Pancreas (tissue), 10 donors: ENCODE measurements at regions not wholly inside any gene's neighbourhood (a gene's known extent, or its start where the extent isn't known, plus 50 kb on each side); places are given as distances from the start of the nearest gene placed in this dataset.
"Not testable (repeated sequence)": the region's sequence is repeated elsewhere in the genome, so short reads cannot be mapped to it uniquely, and the experiment has no call there.

ENCODE experiments used
- ATAC-seq, 4 donors: fragments of 200-7000 bp; cut with Tn5 transposase; one replicate each; pipeline versions ENCODE4 v1.8.0 to v1.9.1; 2020; ENCODE audit warnings: mild to moderate bottlenecking in 4 of 4, moderate library complexity in 4 of 4
- DNase-seq, 6 donors: peaks; one replicate each; pipeline ENCODE4 v3.0.0-alpha.2; 2020
- FAIRE-seq: peaks from 2 replicates; lab custom pipeline; 2012; peaks lifted over from hg19 to GRCh38; lab: Jason Lieb, UNC
- H3K27ac ChIP-seq, 4 donors: fragments of 200-600 bp; sonication (generic); 1 replicate in 3 of 4; 2 replicates in 1 of 4; pipeline versions ENCODE4 v1.5.0 to v1.8.0; 2020
- H3K27me3 ChIP-seq, 4 donors: fragments of 200-600 bp; one replicate each; pipeline ENCODE4 v1.8.0; 2021
- H3K36me3 ChIP-seq, 3 donors: fragments of 200-600 bp; sonication (generic) in 1 of 3; one replicate each; pipeline versions ENCODE4 v1.5.0 to v1.8.0; 2020 to 2021
- H3K4me1 ChIP-seq, 3 donors: fragments of 200-600 bp; one replicate each; pipeline ENCODE4 v1.8.0; 2021
- H3K4me3 ChIP-seq, 4 donors: fragments of 200-600 bp; sonication (generic) in 2 of 4; one replicate each; pipeline versions ENCODE4 v1.5.0 to v1.8.0; 2020 to 2021
- H3K9me3 ChIP-seq, 4 donors: fragments of 200-600 bp; one replicate each; pipeline ENCODE4 v1.8.0; 2021
- WGBS, 2 donors: extraction: QIAGEN DNeasy Blood & Tissue Kit; methylation state at CpG; one replicate each; pipeline ENCODE4 v1.1.7; 2013; 5-methylcytosine and 5-hydroxymethylcytosine counted together
- intact Hi-C, 3 donors: fragments of 100-400 bp; cut with DNase I; formaldehyde crosslinking; loops; one replicate each; pipeline versions ENCODE4 v1.11.1 to v1.14.2; 2022
- TF ChIP-seq, protein P1 (sequence below), 4 donors: fragments of 200-600 bp; sonication (generic) in 3 of 4; IDR thresholded peaks; one replicate each; pipeline versions ENCODE4 v1.5.0 to v1.8.0; 2021; ENCODE audit warnings: antibody characterized with exemption in 4 of 4
- donor health status: healthy with polysubstance abuse.
- donor health status: DM: no; HTN: no; CAD: no; lungs with moderate emphysema.
- donor health status: DM: no; HTN: no; CAD: no.
- donor health status: control.
- donor health status: control.
- donor health status: Bipolar disorder and iron deficiency.
- donor health status: DM: yes; HTN: yes; CAD: no.
- donor health status: DM: no; HTN: no; CAD: no.
- donor health status: DM: no; HTN: no; CAD: no.
- donor health status: DM: yes; HTN: yes; CAD: no.

DNA sequence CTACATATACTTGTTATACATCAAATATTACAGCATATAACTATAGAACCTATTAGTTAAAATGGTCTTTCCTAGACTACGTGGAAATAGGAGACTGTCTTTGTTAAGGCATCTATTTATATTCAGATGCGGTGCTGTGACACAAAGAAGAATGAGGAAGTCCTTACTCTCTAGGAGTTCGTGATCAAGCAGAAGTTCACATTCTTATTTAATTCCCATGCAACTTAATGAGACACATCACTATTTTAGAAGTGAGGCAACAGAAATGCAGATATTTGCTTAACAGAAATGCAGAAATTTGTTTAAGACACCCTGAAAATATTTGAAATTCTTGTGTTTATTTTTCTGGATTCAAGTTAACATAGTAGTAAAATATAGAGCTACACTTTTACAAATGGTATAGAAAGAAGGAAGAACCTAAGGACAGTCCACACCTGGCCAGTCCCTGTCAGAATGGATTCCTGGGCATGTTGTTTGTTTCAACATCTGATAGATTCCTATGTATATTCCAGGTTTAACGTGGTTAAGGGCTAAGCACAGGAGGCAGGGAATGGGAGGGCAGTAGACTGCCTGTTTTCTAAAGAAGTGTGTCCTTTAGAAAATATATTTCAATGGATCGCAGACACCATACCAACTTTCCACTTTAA lies 70.6 kb upstream of the NXPH1 start:
- no peak for ATAC-seq
- intact Hi-C loops: no loop called here
- WGBS, 2 donors: 44 to 47% methylated on average over 5 of the region's 5 CpGs
- Histone ChIP-seq H3K4me1 (no peaks in the 10 kb centered on the region), H3K36me3 (no peaks in the 10 kb centered on the region), H3K9me3 (no peaks in the 10 kb centered on the region), H3K27me3 (no peaks in the 10 kb centered on the region), H3K27ac (no peak overlapping the region), H3K4me3 (no peak overlapping the region)
- FAIRE-seq: no peak
- TF ChIP-seq, protein P1, sequence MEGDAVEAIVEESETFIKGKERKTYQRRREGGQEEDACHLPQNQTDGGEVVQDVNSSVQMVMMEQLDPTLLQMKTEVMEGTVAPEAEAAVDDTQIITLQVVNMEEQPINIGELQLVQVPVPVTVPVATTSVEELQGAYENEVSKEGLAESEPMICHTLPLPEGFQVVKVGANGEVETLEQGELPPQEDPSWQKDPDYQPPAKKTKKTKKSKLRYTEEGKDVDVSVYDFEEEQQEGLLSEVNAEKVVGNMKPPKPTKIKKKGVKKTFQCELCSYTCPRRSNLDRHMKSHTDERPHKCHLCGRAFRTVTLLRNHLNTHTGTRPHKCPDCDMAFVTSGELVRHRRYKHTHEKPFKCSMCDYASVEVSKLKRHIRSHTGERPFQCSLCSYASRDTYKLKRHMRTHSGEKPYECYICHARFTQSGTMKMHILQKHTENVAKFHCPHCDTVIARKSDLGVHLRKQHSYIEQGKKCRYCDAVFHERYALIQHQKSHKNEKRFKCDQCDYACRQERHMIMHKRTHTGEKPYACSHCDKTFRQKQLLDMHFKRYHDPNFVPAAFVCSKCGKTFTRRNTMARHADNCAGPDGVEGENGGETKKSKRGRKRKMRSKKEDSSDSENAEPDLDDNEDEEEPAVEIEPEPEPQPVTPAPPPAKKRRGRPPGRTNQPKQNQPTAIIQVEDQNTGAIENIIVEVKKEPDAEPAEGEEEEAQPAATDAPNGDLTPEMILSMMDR (IDR thresholded peaks at IDR 0.05): no peak
- no peak for DNase-seq

DNA sequence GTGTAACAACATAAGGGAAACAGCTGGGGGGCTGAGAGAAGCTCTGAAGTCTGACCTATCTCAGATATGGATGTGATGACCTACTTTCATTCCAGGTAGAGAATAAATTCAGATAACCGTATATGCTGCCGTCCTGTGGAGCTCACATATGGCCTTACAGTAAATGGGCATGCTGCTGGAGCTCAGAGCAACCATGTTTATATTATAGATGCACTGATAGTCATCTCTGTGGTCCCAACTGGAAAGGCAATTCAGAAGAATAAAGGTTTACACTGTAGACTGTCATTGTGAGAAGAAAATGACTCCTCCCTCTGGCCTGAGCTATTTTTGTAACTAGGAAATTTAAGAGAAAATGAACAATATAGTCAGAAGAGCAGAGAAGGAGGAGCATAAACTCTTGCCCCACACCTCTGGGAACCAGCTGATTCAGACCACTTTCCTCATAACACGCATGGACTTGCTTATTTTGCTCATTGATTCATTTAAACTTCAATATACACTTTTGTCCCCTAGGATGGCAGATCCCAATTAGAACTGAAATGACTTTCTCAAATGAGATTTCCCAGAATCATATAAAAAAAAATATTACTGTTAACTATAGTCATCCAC lies 69.9 kb upstream of the NXPH1 start:
- Histone ChIP-seq H3K27me3 (no peaks in the 10 kb centered on the region), H3K36me3 (no peaks in the 10 kb centered on the region), H3K4me3 (no peak overlapping the region), H3K27ac (no peak overlapping the region), H3K4me1 (no peaks in the 10 kb centered on the region), H3K9me3 (no peaks in the 10 kb centered on the region)
- ATAC-seq (no peak), DNase-seq (no peak), FAIRE-seq (no peak)
- intact Hi-C loops: no loop called here
- TF ChIP-seq, protein P1 (IDR thresholded peaks at IDR 0.05): no peak
- WGBS, 2 donors: 58 to 62% methylated on average over 3 of the region's 3 CpGs

DNA sequence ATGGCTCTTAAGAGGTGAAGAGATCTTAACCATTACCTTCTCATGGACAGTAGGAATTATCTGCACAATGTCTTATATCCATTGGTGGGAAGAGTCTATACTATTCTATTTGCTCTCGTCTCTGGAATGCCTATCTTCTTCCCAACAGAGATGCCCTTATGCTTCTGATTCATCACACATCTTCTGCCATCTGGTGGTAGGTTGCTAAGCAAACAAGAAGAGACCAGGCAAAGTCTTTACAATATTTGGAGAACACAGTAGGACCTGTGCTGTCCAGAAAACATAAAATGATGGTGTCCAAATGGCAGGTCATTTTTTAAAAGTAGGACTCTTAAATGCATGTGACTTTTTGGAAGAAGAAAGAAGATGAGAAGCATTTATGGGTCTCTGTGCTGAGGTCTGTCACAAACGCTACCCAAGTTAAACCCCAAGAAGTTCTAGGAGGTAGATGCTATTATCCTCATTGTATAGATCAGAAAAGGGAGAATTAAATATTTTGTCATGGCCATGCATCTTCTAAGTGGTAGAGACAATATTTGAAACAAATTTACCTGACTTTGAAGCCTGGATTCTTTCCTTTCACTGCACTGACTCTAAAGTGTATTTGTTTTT lies 67.8 kb upstream of the NXPH1 start:
- intact Hi-C loops: no loop called here
- Histone ChIP-seq H3K36me3 (no peaks in the 10 kb centered on the region), H3K9me3 (no peaks in the 10 kb centered on the region), H3K27ac (no peak overlapping the region), H3K4me3 (no peak overlapping the region), H3K4me1 (no peaks in the 10 kb centered on the region), H3K27me3 (no peaks in the 10 kb centered on the region)
- ATAC-seq (no peak), DNase-seq (no peak), FAIRE-seq (no peak)
- 44 to 50% methylated on average over 2 of the region's 2 CpGs for WGBS, 2 donors
- TF ChIP-seq, protein P1 (IDR thresholded peaks at IDR 0.05): no peak

DNA sequence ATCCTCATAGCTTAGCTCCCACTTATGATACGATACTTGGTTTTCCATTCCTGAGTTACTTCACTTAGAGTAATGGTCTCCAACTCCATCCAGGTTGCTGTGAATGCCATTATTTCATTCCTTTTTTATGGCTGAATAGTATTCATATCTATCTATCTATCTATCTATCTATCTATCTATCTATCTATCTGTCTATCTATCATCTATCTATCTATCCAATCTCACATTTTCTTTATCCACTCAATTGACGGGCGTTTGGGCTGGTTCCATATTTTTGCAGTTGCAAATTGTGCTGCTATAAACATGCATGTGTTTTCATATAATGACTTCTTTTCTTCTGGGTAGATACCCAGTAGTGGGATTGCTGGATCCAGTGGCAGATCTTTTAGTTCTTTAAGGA lies 65.4 kb upstream of the NXPH1 start:
- H3K27me3 ChIP-seq, intact Hi-C loops, H3K4me3 ChIP-seq, DNase-seq, H3K36me3 ChIP-seq, H3K4me1 ChIP-seq, FAIRE-seq, H3K9me3 ChIP-seq, H3K27ac ChIP-seq, ATAC-seq: not testable (repeated sequence)
- WGBS, 2 donors: 47 to 54% methylated on average over 3 of the region's 3 CpGs

DNA sequence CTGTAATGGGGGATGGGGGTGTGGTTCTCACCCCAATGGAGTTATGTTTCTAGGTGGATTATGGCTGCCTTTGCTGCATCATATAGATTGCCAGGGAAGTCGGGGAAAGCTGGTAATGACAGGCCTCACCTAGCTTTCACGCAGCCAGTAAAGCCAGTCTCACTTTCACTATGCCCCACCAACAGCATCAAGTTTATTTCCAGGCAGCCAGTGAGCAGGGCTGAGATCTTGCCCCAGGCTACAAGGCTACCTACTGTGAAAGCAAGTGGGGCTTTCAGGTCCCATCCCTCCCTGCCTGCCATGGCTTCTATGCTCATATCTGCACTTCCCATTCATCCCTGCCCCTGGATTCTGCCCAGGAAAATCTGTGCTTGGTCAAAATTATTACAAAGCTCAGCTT lies 61.7 kb upstream of the NXPH1 start:
- FAIRE-seq (no peak), ATAC-seq (no peak), DNase-seq (no peak)
- Histone ChIP-seq H3K9me3 (no peaks in the 10 kb centered on the region), H3K27me3 (peaks cover 0 to 5% (median 0%) of the 10 kb centered on the region in 4 donors), H3K36me3 (no peaks in the 10 kb centered on the region), H3K27ac (no peak overlapping the region), H3K4me1 (no peaks in the 10 kb centered on the region), H3K4me3 (no peak overlapping the region)
- TF ChIP-seq, protein P1 (IDR thresholded peaks at IDR 0.05): no peak
- intact Hi-C loops: no loop called here
- 78 to 83% methylated on average over 2 of the region's 2 CpGs for WGBS, 2 donors
